Panc1 (cell line): ENCODE measurements at regions not wholly inside any gene's neighbourhood (a gene's known extent, or its start where the extent isn't known, plus 50 kb on each side); places are given as distances from the start of the nearest gene placed in this dataset.

ENCODE experiments used
- ATAC-seq: fragments of 200-7000 bp; cut with Tn5 transposase; 2 replicates; pipeline ENCODE4 v1.9.1; 2020; ENCODE audit warnings: mild to moderate bottlenecking, moderate library complexity
- BruUV-seq: library from RNA; stranded (reverse); fragments of 400-500 nt; replicated peaks from 2 replicates; lab custom pipeline; 2021; lab: Mats Ljungman, UMichigan
- CTCF ChIA-PET: fragments of 300-600 bp; sonication (Branson Sonifier 250); formaldehyde crosslinking; loops from one replicate; lab custom pipeline; 2022; ENCODE audit warnings: antibody characterized with exemption; lab: Charles Lee
- POLR2A ChIA-PET: fragments of 300-600 bp; sonication (Branson Sonifier 250); formaldehyde crosslinking; loops from one replicate; lab custom pipeline; 2022; ENCODE audit warnings: antibody characterized with exemption; lab: Charles Lee
- DNase-seq: peaks from one replicate; pipeline ENCODE4 v3.0.0-alpha.2; 2010; ENCODE audit warnings: low read depth, low spot score
- H3K27ac ChIP-seq: 2 replicates; pipeline ENCODE4 v1.5.1; 2011; ENCODE audit warnings: mild to moderate bottlenecking, low read length, inconsistent platforms
- H3K27me3 ChIP-seq: fragments of 200-500 bp; sonication (Bioruptor generic); 2 replicates; pipeline ENCODE4 v1.6.0; 2014; ENCODE audit warnings: low read length, inconsistent platforms; ENCODE audit not compliant: control insufficient read depth, insufficient read depth
- H3K36me3 ChIP-seq: fragments of 200-500 bp; sonication (Bioruptor generic); 2 replicates; pipeline ENCODE4 v1.5.1; 2014; ENCODE audit warnings: inconsistent platforms, mild to moderate bottlenecking, low read length, moderate library complexity; ENCODE audit not compliant: control insufficient read depth, insufficient read depth
- H3K4me1 ChIP-seq: 2 replicates; pipeline ENCODE4 v1.5.1; 2011; ENCODE audit warnings: inconsistent platforms, mild to moderate bottlenecking, low read length, moderate library complexity; ENCODE audit not compliant: control insufficient read depth, insufficient read depth
- H3K4me3 ChIP-seq, 2 experiments: 2 replicates each; pipeline ENCODE4 v1.5.1; 2011 to 2012; ENCODE audit warnings: low read depth in 2 of 2, low read length in 2 of 2, mild to moderate bottlenecking in 2 of 2, inconsistent platforms in 1 of 2, moderate library complexity in 1 of 2
- H3K9me3 ChIP-seq: fragments of 200-500 bp; sonication (Bioruptor generic); 2 replicates; pipeline ENCODE4 v1.5.1; 2014; ENCODE audit warnings: low read depth, mild to moderate bottlenecking, inconsistent platforms, low read length, moderate library complexity; ENCODE audit not compliant: control insufficient read depth, insufficient read depth
- CTCF ChIP-seq: fragments of 450-650 bp; IDR thresholded peaks from 2 replicates; pipeline ENCODE4 v1.5.1; 2017; ENCODE audit warnings: mild to moderate bottlenecking
- POLR2AphosphoS5 ChIP-seq: IDR thresholded peaks from 2 replicates; pipeline ENCODE4 v1.6.1; 2012; ENCODE audit warnings: mild to moderate bottlenecking, low read depth, low read length, moderate library complexity
- SIN3A ChIP-seq: IDR thresholded peaks from 2 replicates; pipeline ENCODE4 v1.6.1; 2012; ENCODE audit warnings: low read depth, mild to moderate bottlenecking, low read length, moderate library complexity, borderline replicate concordance; ENCODE audit not compliant: insufficient read depth
- TCF7L2 ChIP-seq: IDR thresholded peaks from 2 replicates; pipeline ENCODE4 v1.6.1; 2011; ENCODE audit warnings: mild to moderate bottlenecking, low read depth, low read length, inconsistent platforms
- in situ Hi-C: cut with HindIII; loops from 2 replicates; pipeline ENCODE4 v1.10.0; 2016; ENCODE audit warnings: low sequenced_read_pairs, low pct_unique_long_range_greater_than_20kb
- intact Hi-C: fragments of 100-400 bp; cut with micrococcal nuclease; formaldehyde crosslinking; loops from one replicate; pipeline ENCODE4 v1.10.0; 2022; ENCODE audit not compliant: unreplicated experiment
- TF ChIP-seq, protein P1 (sequence below), 2 experiments: IDR thresholded peaks; 2 replicates each; pipeline ENCODE4 v1.6.1; 2011 to 2012; ENCODE audit warnings: low read depth in 2 of 2, control low read depth in 1 of 2, low read length in 1 of 2, mild to moderate bottlenecking in 1 of 2, moderate library complexity in 1 of 2; ENCODE audit not compliant: insufficient read depth in 1 of 2

DNA sequence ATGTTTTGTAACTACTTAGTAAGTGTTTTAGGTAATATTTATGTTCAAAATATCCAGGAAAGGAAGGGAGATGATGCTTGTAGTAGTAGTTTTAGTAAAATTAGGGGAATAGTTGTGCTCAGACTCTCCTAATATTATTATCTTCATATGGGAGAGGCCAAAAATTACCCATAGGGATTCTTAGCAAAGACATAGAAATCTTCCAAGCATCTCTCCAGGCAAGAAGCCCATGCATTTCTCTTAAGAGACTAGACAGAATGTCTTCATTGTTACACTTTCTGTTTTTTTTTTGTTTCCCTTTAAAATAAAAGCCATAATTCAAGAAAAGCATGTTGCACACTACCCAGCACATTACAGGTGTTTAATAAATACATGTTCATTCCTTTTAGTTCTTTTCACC is 180.6 kb downstream of the CYB561 start:
- no peak overlapping the region for H3K4me3 ChIP-seq
- TF ChIP-seq SIN3A, result no peak
- TF ChIP-seq, protein P1, sequence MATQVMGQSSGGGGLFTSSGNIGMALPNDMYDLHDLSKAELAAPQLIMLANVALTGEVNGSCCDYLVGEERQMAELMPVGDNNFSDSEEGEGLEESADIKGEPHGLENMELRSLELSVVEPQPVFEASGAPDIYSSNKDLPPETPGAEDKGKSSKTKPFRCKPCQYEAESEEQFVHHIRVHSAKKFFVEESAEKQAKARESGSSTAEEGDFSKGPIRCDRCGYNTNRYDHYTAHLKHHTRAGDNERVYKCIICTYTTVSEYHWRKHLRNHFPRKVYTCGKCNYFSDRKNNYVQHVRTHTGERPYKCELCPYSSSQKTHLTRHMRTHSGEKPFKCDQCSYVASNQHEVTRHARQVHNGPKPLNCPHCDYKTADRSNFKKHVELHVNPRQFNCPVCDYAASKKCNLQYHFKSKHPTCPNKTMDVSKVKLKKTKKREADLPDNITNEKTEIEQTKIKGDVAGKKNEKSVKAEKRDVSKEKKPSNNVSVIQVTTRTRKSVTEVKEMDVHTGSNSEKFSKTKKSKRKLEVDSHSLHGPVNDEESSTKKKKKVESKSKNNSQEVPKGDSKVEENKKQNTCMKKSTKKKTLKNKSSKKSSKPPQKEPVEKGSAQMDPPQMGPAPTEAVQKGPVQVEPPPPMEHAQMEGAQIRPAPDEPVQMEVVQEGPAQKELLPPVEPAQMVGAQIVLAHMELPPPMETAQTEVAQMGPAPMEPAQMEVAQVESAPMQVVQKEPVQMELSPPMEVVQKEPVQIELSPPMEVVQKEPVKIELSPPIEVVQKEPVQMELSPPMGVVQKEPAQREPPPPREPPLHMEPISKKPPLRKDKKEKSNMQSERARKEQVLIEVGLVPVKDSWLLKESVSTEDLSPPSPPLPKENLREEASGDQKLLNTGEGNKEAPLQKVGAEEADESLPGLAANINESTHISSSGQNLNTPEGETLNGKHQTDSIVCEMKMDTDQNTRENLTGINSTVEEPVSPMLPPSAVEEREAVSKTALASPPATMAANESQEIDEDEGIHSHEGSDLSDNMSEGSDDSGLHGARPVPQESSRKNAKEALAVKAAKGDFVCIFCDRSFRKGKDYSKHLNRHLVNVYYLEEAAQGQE (IDR thresholded peaks at IDR 0.05; ENCODE audit: insufficient read depth in 1 of 2, low read depth in 2 of 2, low read length in 1 of 2), result no peak
- TF ChIP-seq TCF7L2, result no peak
- TF ChIP-seq POLR2AphosphoS5, result no peak
- no peak for ATAC-seq
- peaks cover 12% of the 10 kb centered on the region for H3K4me1 ChIP-seq
- BruUV-seq, result no TSS peak
- CTCF ChIA-PET, result no interaction called here
- intact Hi-C loops (no loop called here), in situ Hi-C loops (no loop called here)
- DNase-seq, result no peak
- no peaks in the 10 kb centered on the region for H3K9me3 ChIP-seq
- no peak overlapping the region for H3K27ac ChIP-seq
- H3K27me3 ChIP-seq, result no peaks in the 10 kb centered on the region
- POLR2A ChIA-PET, result no interaction called here
- no peaks in the 10 kb centered on the region for H3K36me3 ChIP-seq

DNA sequence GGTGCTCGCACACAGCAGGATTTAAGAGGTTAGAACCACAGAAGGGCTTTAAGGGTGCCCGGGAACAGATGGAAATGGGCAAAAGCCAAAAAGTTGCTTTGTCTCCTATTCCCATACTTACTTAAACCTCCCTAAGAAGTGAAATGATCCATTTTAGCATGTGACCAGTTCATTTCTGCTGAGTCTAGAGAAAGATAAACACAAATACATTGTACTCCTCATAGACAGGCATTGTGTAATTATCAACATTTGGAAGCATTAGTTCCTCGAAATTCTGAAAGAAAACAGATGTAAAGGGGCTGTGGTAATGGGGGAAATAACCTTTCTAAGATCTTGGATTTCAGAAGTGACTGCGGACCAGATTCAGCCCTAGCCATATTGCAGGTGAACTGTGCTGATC is 178.3 kb downstream of the CYB561 start:
- peaks cover 4% of the 10 kb centered on the region; the same call in 1 of the 2 replicates for H3K9me3 ChIP-seq
- BruUV-seq, result no TSS peak
- H3K27me3 ChIP-seq, result no peaks in the 10 kb centered on the region
- ATAC-seq (no peak), DNase-seq (no peak)
- peak overlapping the region; percentile 10; the same call in 1 of the 2 replicates for H3K27ac ChIP-seq
- H3K4me1 ChIP-seq, result peaks cover 12% of the 10 kb centered on the region
- ChIA-PET CTCF (no interaction called here), POLR2A (no interaction called here)
- in situ Hi-C loops (no loop called here), intact Hi-C loops (no loop called here)
- no peak overlapping the region for H3K4me3 ChIP-seq
- H3K36me3 ChIP-seq, result no peaks in the 10 kb centered on the region
- TF ChIP-seq, protein P1 (IDR thresholded peaks at IDR 0.05; ENCODE audit: insufficient read depth in 1 of 2, low read depth in 2 of 2, low read length in 1 of 2), result no peak
- TF ChIP-seq CTCF, result no peak
- no peak for TF ChIP-seq SIN3A
- no peak for TF ChIP-seq POLR2AphosphoS5
- TF ChIP-seq TCF7L2, result no peak
